ENCODE measurements at regions not wholly inside any gene's neighbourhood (a gene's known extent, or its start where the extent isn't known, plus 50 kb on each side); places are given as distances from the start of the nearest gene placed in this dataset.

DNA sequence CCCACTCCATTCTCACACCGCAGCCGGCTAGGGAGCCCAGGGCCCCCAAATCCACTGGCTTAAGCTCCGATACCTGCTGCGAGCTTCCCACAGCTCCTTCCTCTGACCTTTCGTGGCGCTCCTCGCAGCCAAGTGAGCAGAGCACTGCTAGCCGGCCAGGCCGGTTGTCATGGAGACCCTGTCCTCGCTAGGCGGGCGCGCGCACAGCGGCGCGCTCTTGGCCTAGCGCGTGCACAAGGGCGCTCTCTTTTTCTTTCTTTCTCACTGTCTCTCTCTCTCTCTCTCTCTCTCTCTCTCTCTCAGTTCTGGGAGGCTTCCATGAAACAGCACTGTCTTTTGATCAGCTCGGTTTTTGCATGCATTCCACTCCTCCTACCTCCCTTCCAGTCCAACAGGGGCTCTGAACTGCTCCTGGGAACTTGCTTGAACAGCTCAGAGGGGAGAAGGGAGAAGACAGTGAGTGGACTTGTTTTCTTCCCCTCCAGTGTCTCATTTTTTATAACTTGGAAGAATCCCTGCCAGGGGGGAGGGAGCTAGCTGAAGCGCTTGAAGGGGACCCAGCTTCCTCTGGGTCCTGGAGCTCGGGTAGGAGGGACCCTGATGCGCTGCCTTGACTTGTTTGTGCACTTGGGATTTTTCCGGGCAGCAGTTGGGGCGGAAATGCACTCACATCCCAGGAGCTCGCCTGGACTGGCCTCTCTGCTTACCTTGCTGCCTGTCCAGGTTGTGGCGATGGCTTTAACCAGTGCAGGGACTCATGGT lies 100.3 kb upstream of the AKIP1 start:
- TF ChIP-seq, protein P1, sequence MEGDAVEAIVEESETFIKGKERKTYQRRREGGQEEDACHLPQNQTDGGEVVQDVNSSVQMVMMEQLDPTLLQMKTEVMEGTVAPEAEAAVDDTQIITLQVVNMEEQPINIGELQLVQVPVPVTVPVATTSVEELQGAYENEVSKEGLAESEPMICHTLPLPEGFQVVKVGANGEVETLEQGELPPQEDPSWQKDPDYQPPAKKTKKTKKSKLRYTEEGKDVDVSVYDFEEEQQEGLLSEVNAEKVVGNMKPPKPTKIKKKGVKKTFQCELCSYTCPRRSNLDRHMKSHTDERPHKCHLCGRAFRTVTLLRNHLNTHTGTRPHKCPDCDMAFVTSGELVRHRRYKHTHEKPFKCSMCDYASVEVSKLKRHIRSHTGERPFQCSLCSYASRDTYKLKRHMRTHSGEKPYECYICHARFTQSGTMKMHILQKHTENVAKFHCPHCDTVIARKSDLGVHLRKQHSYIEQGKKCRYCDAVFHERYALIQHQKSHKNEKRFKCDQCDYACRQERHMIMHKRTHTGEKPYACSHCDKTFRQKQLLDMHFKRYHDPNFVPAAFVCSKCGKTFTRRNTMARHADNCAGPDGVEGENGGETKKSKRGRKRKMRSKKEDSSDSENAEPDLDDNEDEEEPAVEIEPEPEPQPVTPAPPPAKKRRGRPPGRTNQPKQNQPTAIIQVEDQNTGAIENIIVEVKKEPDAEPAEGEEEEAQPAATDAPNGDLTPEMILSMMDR (IDR thresholded peaks at IDR 0.05) = peak; percentile 17
- no peak for TF ChIP-seq ZFX (IDR thresholded peaks at IDR 0.05; ENCODE audit: borderline replicate concordance)

All from 22Rv1 (cell line).